HEK293T (cell line): ENCODE measurements at regions not wholly inside any gene's neighbourhood (a gene's known extent, or its start where the extent isn't known, plus 50 kb on each side); places are given as distances from the start of the nearest gene placed in this dataset.
"Not testable (repeated sequence)": the region's sequence is repeated elsewhere in the genome, so short reads cannot be mapped to it uniquely, and the experiment has no call there.

Experiments used
- CTCF ChIA-PET: fragments of 350-600 bp; formaldehyde crosslinking; extraction: SDS; loops from one replicate; lab custom pipeline; 2021; ENCODE audit warnings: antibody characterized with exemption, inconsistent platforms; lab: Yijun Ruan, JAX
- POLR2A ChIA-PET: fragments of 350-600 bp; formaldehyde crosslinking; extraction: SDS; loops from one replicate; lab custom pipeline; 2020; ENCODE audit warnings: antibody characterized with exemption, inconsistent platforms; lab: Yijun Ruan, JAX
- DNase-seq: peaks from one replicate; pipeline ENCODE4 v3.0.0; 2012; ENCODE audit warnings: mixed read lengths; ENCODE audit errors: extremely low spot score
- ARNT ChIP-seq: fragments of 450-650 bp; IDR thresholded peaks from 2 replicates; pipeline ENCODE4 v1.6.1; 2017; ENCODE audit warnings: mild to moderate bottlenecking
- BHLHE40 ChIP-seq: fragments of 450-650 bp; IDR thresholded peaks from 2 replicates; pipeline ENCODE4 v1.6.1; 2016; ENCODE audit warnings: mild to moderate bottlenecking, moderate library complexity, borderline replicate concordance
- CTBP1 ChIP-seq: fragments of 450-650 bp; IDR thresholded peaks from 2 replicates; pipeline ENCODE4 v1.6.1; 2016; ENCODE audit warnings: borderline replicate concordance
- ELF4 ChIP-seq: fragments of 450-650 bp; IDR thresholded peaks from 2 replicates; pipeline ENCODE4 v1.6.1; 2017; ENCODE audit warnings: antibody characterized with exemption
- FOXA1 ChIP-seq: fragments of 450-650 bp; IDR thresholded peaks from 2 replicates; pipeline ENCODE4 v1.6.1; 2016; ENCODE audit warnings: mild to moderate bottlenecking
- FOXK2 ChIP-seq: fragments of 450-650 bp; IDR thresholded peaks from 2 replicates; pipeline ENCODE4 v1.6.1; 2016; ENCODE audit warnings: mild to moderate bottlenecking
- FOXM1 ChIP-seq: fragments of 450-650 bp; IDR thresholded peaks from 2 replicates; pipeline ENCODE4 v1.6.1; 2017; ENCODE audit warnings: mild to moderate bottlenecking, borderline replicate concordance
- HDGF ChIP-seq: fragments of 450-650 bp; IDR thresholded peaks from 2 replicates; pipeline ENCODE4 v1.6.1; 2017; ENCODE audit warnings: antibody characterized with exemption, borderline replicate concordance
- L3MBTL2 ChIP-seq: fragments of 450-650 bp; conservative IDR thresholded peaks from 2 replicates; pipeline ENCODE4 v1.6.1; 2016; ENCODE audit warnings: mild to moderate bottlenecking
- LEF1 ChIP-seq: fragments of 450-650 bp; IDR thresholded peaks from 2 replicates; pipeline ENCODE4 v1.6.1; 2017; ENCODE audit warnings: mild to moderate bottlenecking, borderline replicate concordance
- NFRKB ChIP-seq: fragments of 450-650 bp; IDR thresholded peaks from 2 replicates; pipeline ENCODE4 v1.6.1; 2016; ENCODE audit warnings: mild to moderate bottlenecking, moderate library complexity
- SP1 ChIP-seq: fragments of 450-650 bp; IDR thresholded peaks from 2 replicates; pipeline ENCODE4 v1.6.1; 2017
- SUZ12 ChIP-seq: fragments of 450-650 bp; IDR thresholded peaks from 2 replicates; pipeline ENCODE4 v1.6.1; 2016; ENCODE audit warnings: mild to moderate bottlenecking
- TARDBP ChIP-seq: fragments of 450-650 bp; IDR thresholded peaks from 2 replicates; pipeline ENCODE4 v1.6.1; 2016
- ZNF384 ChIP-seq: fragments of 450-650 bp; IDR thresholded peaks from 2 replicates; pipeline ENCODE4 v1.6.1; 2016
- TF ChIP-seq, protein P1 (sequence below): fragments of 450-650 bp; IDR thresholded peaks from 2 replicates; pipeline ENCODE4 v1.6.1; 2016

DNA sequence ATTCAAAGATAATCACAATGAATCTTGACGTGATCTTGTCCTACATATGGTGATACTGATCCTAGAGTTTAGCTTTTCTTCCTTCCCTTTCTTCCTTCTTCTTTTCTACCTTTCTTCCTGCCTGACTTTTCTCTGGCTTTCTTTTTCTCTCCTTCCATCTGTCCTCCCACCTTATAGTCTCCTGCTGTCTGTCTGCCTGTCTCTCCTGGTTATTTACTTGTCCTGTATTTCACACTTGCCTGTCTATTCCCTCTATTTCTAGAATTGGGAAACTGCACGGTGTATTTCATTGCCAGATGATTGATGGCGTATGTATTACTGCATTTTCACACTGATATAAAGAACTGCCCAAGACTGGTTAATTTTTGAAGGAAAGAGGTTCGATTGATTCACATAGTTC lies 718.1 kb upstream of the CDH6 start:
- DNase-seq, result no peak
- POLR2A ChIA-PET, result no interaction called here
- CTCF ChIA-PET, result no interaction called here
- TF ChIP-seq CTBP1, result no peak
- no peak for TF ChIP-seq FOXM1
- no peak for TF ChIP-seq FOXA1
- TF ChIP-seq SP1, result no peak
- TF ChIP-seq ELF4, result no peak
- TF ChIP-seq L3MBTL2, result no peak
- TF ChIP-seq FOXK2, result no peak
- no peak for TF ChIP-seq NFRKB
- no peak for TF ChIP-seq BHLHE40
- no peak for TF ChIP-seq ARNT
- TF ChIP-seq, protein P1, sequence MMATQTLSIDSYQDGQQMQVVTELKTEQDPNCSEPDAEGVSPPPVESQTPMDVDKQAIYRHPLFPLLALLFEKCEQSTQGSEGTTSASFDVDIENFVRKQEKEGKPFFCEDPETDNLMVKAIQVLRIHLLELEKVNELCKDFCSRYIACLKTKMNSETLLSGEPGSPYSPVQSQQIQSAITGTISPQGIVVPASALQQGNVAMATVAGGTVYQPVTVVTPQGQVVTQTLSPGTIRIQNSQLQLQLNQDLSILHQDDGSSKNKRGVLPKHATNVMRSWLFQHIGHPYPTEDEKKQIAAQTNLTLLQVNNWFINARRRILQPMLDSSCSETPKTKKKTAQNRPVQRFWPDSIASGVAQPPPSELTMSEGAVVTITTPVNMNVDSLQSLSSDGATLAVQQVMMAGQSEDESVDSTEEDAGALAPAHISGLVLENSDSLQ, result no peak
- no peak for TF ChIP-seq LEF1
- TF ChIP-seq TARDBP, result no peak

DNA sequence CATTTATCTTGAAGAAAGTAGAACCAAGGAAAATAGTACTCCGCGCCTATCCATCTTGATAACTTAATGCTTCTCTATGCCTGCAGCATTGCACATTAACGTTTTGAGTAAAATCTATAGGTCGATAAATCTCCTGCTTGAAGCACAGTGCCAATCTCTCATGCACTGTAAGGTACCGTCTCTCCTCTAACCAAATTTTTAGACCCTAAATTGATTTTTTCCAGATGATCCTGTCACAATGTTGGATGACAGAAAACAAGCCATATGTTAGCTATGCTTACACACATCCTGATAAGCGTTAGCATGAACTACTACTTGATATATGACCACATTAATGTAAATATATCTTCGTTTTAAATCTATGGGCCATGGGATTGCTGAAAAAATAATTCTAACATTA lies 723.8 kb upstream of the CDH6 start:
- TF ChIP-seq TARDBP, result no peak
- TF ChIP-seq, protein P1, result no peak
- TF ChIP-seq L3MBTL2, result no peak
- TF ChIP-seq SUZ12, result no peak
- no peak for TF ChIP-seq CTBP1
- TF ChIP-seq FOXM1, result no peak
- no peak for TF ChIP-seq LEF1
- no peak for TF ChIP-seq SP1
- TF ChIP-seq NFRKB, result no peak
- TF ChIP-seq BHLHE40, result no peak
- no peak for TF ChIP-seq HDGF
- TF ChIP-seq FOXA1, result no peak
- ChIA-PET POLR2A (no interaction called here), CTCF (no interaction called here)
- no peak for DNase-seq

GRCh38 chr5:30458681-30459080 lies 734.8 kb upstream of the CDH6 start:
- DNase-seq, result no peak
- CTCF ChIA-PET, result no interaction called here
- TF ChIP-seq ZNF384 (no peak), ARNT (no peak), CTBP1 (no peak), FOXK2 (no peak), ELF4 (no peak), HDGF (no peak), LEF1 (no peak), L3MBTL2 (no peak), BHLHE40 (no peak), SP1 (no peak), TARDBP (no peak), SUZ12 (no peak), NFRKB (no peak), FOXM1 (no peak), FOXA1 (no peak)
- TF ChIP-seq, protein P1, result no peak
- POLR2A ChIA-PET, result no interaction called here

DNA sequence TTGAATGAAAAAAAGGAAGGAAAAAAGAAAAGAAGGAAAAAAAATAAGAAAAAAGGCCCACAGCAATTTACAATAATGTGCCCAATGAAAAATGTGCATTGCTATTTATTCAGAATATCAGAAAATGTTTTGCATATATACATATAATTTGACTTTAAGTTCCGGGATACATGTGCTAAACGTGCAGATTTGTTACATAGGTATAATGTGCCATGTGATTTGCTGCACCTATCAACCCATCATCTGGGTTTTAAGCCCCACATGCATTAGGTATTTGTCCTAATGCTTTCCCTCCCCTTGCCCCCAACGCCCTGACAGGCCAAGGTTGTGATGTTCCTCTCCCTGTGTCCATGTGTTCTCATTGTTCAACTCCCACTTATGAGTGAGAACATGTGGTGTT lies 738.0 kb upstream of the CDH6 start:
- POLR2A ChIA-PET, DNase-seq, CTCF ChIA-PET: not testable (repeated sequence)

DNA sequence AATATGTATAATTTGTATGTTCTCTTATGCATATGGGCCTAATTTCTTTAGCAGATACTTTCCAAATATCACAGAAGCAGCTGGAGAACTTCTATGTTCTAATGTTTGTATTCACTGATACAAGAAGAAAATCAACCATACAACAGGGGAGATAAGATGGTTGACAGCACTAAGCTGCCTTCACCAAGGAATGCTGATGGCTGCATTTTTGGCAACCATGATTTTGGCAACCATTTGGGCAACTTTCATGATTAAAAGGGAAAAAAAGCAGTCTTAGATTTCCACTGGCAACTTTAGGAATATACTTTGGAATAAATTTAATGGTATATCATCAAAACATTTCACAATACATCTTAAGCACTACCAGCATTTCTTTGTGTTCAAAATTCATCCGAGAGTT lies 740.3 kb upstream of the CDH6 start:
- ChIA-PET CTCF (no interaction called here), POLR2A (no interaction called here)
- TF ChIP-seq NFRKB (no peak), ELF4 (no peak), BHLHE40 (no peak), LEF1 (no peak), ARNT (no peak), CTBP1 (no peak), TARDBP (no peak), FOXK2 (no peak), FOXM1 (no peak), ZNF384 (no peak), SP1 (no peak), FOXA1 (no peak), SUZ12 (no peak), HDGF (no peak), L3MBTL2 (no peak)
- TF ChIP-seq, protein P1, result no peak
- DNase-seq, result no peak

- ChIA-PET POLR2A (no interaction called here), CTCF (no interaction called here)
- no peak for DNase-seq
- TF ChIP-seq BHLHE40 (no peak), CTBP1 (no peak), NFRKB (no peak), LEF1 (no peak), TARDBP (no peak), FOXM1 (no peak)
These were observed 743.3 kb upstream of the CDH6 start for GRCh38 chr5:30450153-30450552.
